NCI-H1105 treated with DMSO at 0.1 percent for 48 hours (cell line): ENCODE measurements at regions not wholly inside any gene's neighbourhood (a gene's known extent, or its start where the extent isn't known, plus 50 kb on each side); places are given as distances from the start of the nearest gene placed in this dataset.
A peak's percentile ranks its signal among the peaks of the same experiment; 100 is the strongest.

Source experiments
- DNase-seq: peaks from one replicate; lab custom pipeline; 2025; lab: John Stamatoyannopoulos, UW

DNA sequence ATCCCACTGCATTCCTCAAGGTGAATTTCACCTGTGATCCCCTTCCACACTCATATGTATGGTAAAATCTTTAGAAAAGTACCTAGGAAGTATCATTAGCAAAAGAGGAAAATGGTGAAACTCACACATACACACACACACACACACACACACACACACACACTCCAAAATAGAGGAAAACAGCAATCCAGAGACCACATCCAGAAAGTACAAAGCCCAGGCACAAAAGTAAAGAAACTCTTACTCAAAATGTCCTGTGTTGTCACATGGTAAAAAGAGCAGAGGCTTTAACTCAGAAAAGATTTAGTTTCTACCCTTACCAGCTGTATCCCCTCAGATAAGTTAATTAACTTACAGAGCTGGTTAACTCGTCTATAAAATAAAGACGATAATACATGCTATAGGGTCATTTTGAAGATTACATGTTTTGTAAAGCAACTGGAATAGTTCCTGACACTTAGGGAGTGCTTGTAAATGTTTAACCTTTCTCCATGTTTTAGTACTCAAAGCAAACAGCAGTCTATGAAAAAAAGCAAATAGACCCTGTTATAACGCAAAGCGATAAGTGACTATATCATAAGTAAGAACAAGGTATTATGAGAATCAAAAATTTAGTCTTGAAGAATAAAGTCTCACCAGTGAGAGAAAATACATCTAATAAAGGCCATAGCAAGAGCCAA is 360.0 kb upstream of the LRATD1 start:
- DNase-seq = no peak

DNA sequence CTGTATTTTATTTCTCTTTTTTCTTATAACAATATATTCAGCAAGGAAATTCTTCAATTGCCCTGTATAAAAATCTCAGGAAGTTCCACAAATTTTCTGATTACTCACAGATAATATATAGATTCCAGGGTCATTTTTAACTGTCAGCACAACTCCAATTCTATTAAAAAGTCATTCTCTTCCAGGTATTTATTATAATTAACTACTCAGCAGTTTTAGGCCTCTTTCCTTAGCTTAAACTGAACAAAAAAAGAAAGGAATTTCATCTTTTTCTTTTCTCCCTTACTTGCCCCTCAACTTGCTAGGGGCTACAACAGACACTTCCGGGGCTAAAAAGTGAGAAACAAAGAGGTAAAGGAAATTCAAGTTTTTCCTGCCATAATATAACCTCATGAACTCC is 358.9 kb upstream of the LRATD1 start:
- DNase-seq = no peak

DNA sequence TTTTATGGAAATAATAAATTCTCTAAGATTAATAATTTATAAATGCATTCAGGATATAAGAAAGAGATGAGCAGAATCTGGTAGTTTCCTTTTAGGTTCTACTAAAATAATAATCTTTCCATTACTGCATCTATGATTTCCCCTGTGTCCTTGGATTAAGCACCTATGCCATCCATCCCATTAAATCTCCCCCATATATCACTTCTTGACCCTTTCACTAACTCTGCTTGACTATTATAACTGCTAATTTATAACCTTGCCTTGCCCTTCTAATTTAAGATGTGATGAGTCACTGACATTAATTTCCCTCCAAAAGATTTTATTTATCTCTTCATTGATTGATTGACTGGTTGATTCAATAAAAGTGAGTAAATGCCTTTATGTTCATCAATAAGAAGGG is 348.3 kb upstream of the LRATD1 start:
- no peak for DNase-seq

DNA sequence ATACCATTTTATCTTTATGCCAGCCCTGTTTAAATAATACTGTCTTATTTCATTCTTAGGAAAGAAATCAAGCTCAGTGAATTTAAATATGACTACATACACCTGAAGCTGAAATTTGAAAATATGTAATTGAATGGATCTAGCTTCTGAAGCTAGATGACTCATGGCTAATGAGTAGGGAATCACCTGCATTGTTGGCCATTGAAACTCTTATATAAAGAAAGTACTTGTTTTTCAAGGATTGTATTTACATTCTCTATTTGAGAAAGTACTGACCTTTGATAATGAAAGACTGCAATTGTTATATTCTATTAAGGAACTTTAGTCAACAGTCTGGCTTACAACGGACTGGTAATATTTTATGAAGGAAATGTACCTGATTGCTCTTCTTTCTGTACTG is 346.7 kb upstream of the LRATD1 start:
- DNase-seq = no peak

DNA sequence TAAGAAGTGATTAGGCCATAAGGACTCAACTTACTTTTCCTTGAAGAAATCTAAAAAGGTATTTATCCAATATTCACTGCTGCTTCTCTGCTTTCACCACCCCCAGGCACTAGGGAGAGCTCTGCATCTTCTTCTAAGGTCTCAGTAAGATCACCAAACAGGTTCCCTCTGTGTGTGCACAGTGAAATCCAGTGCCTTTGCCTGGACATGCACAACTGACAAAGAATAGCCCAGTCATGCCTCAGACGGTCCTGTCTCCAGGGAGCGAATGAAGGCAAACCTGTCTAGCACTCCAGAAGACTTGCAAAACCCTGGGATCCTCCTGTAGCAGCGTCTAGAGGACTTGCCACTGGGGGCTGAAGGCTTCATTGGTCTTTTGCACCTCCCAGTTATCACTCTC is 344.5 kb upstream of the LRATD1 start:
- DNase-seq = peak; percentile 63

DNA sequence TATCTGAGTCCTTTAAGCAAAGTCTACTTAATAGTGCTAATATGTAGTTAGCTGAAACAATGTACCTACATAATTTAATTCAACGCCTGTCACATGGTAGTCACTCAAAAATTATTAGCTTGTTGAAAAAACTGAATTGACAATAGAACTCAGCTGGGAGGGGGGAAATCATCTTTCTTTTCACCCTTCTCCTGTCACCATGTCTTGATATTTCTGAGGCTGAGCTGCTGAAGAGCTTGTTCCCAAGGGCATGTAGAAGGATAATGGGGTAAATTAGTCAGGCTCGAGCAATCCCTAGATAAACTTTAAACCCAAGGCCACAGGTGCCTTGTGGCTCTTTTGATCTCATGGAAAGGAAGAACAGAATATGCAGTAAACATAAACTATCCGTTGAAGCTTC is 339.6 kb upstream of the LRATD1 start:
- no peak for DNase-seq

DNA sequence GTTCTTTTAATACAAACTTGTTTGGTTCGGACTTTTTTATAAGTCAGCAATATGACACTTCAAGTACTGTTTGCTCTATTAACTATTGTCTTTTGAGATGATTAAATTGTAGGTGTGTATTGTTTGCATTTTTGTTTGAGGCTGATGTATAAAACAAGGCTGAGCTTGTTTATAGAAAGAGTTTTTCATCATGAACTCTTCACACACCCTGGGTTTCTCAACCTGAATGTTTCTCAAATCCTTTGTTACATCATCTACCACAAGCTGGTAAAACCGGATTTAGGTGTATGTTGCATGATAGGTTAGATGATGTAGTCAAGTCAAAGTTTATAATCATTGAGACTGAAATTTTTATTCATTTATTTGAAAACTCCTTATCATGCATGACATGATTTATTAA is 335.2 kb upstream of the LRATD1 start:
- no peak for DNase-seq

DNA sequence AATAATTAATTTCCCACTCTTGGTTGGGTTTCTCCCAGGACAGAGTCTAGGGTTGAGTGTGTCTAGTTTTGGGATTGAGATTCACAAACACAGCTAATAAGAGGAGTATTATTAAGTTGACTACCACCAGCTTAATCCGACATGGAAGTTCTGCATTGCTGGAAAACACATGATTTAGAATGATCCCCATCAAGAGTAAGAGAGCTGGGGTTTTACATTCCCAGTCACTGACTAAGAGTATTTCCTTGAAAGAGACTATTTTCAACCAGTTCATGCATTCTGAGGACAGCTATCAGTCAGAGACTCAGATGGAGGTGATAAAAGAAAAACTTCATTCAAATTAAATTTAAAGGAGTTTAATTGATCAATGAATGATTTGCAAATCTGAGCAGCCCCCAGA is 334.6 kb upstream of the LRATD1 start:
- no peak for DNase-seq

DNA sequence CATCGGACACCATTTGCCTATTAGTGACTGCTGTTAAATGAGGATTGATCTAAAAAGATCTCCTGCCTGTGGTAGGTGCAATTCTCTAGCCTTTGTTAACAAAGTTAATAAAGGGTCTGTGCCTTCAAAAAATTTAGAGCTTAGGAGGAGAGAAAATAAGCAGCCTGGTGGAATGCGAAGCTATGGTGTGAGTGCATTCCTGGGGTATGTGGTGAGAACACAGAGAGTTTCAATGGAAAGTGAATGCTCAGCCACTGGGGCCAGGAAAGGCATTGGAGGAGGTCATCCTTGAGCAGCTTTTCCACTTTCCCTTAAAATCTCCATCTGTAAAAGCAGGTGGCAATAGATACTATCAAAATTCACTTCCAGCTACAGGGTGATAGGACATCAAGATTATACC is 331.2 kb upstream of the LRATD1 start:
- no peak for DNase-seq

DNA sequence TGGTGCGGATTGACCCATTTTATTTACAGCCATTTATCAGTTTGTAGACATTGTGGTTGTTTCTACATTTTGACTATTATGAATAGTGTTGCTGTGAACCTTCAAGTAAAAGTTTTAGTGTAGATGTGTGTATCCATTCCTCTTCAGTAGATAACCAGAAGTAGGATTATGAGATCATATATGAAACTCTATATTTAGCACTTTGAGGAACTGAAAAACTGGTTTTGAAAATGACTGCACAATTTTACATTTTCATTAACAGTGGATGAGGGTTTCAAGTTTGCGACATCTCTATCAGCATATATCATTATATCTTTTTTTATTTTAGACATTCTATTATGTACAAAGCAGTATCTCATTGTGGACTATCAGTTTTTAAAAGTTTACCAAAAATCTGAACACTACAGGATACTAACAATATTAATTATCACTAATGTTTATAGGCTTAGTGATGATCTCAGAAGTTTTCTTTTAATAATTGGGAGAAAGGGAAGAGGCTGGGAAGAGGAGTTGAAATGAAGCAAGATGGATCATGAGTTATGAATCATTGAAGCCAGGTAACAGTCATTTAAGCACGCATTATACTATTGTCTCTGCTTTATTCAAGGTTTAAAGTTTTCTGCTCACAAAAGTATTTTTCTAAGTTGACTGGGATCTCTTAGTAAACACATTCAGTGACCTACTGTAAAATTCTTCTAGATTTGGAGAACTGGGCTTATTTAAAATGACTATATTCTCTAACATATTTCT is 329.0 kb upstream of the LRATD1 start:
- no peak for DNase-seq

DNA sequence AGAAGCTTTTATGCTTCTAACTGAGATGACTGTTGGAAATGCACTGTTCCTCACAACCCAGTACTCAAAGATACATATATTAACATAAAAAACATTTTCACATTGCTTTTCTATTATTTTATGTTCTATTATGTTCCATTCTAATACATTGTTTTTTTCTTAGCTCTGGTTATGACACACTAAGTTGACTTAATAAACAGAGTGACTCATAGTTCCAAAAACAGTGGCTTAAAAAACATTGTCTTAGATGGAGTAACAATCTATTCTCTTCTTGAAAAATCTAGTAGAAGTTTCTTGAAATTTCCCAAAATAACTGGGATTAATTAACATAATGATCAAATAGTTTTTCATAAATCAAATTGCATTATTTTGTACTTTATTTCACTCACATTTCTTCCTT is 328.2 kb upstream of the LRATD1 start:
- no peak for DNase-seq

DNA sequence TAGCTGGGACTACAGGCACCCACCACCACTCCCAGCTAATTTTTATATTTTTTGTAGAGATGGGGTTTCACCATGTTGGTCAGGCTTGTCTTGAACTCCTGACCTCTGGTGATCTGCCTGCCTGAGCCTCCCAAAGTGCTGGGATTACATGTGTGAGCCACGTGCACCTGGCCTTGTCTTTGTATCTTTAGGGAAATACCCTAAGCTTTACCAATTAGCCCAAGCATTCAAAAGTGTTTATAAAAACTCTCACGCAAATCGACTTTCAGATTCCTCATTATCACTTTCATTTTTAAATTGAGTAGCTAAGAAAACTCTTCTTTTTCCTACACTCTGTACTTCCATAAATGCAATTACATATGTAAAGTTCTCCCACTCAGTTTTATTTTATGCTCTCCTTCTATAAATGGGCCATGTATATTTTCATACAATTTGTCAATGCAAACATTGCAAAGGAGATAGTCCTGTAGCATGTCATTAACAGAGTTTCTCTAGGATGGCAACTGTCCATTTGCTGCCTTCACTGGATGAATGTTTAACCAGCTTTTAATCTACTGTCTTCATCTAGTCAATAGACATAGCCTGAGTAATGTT is 326.2 kb upstream of the LRATD1 start:
- no peak for DNase-seq

DNA sequence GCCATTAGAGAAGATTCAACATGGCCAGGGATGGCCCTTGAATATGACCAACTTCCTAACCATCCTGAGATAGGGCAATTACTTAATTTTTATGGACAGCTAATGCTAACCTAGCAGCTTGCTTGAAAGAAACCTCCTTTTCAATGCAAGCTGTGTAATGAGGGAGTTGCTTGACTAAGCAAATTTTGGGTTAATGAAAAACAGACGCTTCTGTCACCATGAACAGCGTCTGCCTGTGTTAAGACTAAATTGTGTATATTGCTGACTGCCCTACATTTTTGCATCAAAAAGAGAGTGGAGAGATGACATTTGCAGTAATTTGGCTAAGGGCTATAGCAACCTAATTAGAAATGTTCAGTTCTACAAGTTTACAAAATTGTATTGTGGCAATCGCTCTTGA is 319.2 kb upstream of the LRATD1 start:
- DNase-seq = no peak

DNA sequence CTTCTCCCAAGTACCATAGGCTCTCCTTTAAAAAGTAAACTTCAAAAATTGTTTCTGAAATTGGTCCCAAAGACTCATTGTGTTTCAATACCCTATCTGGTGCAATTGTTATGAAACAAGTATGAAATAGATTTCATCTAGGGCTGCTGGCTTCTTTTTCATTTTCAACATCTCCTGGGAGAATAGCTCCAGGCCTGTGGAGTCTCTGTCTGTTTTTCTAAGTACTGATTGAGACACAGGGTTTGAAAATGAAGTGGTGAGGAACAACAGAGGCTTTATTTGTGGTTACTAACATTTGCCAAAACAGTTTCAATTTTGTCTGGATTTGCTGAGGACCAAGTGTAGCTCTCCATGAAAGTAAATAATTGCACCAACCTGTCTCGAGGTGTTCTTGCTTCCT is 315.9 kb upstream of the LRATD1 start:
- DNase-seq = no peak

DNA sequence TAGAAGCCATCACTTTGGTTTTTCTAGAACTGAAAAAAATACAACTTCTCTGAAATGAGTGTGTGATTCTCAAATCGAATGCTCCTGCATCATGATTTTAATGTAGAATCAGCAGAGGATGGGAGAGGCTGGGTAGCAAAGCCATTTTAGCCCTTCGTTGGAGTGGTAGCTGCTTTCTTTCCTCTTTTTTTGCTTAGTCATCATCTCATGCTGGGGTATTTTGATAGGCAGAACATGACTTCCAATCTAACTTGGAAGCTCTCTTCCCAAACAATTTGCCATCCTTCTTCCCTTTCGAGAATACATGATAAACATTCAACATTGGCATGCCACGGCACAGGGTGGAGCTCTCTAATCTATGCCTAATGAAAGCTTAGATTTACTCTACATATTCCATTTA is 311.2 kb upstream of the LRATD1 start:
- DNase-seq = no peak

DNA sequence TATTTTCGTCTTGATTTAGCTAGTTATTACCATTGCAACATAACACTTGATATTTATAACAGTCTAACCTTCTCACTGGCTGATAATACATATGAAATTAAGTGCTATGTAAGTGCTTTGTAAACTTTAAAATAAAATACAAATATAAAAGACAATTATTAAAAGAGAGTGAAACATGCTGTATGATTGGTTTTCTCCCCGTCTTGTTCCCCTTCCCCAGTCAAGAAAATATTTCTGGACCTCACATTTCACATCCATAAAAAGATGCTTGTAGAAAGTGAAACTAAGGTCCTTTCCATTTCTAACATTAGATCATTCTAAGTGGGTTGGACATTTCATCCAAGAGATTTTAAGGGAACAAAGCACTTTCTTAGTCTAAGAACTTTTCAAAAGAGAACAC is 310.2 kb upstream of the LRATD1 start:
- DNase-seq = no peak

DNA sequence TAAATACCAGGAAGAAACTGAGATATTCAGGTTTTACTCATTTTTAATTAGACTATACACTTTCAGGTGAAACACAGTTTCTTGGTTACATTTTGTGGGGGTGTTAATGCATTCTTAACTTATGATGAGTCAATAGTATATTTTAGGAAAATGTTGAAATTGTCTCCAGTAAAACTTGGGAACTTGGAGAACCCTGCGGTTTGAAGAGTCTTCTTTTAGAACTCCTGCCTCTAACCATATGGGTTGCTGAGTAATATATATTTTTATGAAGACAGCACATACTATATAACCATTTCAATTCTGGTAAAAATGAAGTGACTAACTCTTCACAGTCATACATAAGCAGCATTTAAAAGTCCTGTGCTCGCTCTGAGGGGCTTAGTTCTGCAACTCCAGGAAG is 308.2 kb upstream of the LRATD1 start:
- DNase-seq = no peak

DNA sequence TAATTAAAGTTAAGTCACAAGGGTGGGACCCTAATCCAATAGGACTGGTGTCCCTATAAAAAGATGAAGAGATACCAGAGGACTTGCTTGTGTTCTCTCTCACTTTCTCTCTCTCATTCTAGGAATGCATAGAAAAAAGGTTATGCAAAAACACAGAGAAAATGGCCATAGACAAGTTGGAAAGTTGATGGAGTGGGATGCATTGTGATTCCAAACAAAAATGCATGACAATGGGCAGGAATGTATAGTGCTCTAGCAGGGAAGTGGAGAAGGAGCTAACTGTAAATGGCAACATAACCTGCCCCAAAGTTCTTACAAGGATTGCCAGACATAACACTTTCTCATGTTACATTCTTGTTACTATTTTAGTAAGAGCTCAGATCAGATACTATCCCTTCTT is 301.6 kb upstream of the LRATD1 start:
- DNase-seq = no peak

DNA sequence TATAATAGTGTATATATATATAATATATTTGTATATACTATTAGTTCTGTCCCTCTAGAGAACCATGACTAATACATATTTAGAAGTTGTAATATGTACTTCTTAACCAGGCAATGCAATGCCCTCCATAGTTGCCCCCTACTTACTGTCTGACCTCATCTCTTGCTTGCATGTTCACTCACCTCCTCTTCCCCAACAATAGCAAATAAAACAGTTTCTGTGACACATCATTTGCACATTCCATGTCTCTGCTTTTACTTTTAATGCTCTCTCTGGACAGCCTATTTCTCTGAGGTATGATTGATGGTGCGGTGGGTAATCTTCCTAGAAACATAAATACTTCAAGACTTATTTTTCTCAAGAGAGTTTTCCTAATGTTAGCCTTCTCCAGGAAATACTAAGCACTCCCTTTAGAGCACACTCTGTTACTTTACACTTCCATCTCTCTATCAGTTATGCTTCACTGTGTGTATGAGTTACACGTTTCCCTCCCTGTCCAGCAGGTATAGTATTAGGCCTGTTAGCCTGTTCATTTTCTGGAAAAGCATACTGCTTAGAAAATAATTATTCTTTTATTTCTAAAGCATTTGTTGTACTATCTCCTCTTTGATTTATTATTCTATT is 295.6 kb upstream of the LRATD1 start:
- no peak for DNase-seq

DNA sequence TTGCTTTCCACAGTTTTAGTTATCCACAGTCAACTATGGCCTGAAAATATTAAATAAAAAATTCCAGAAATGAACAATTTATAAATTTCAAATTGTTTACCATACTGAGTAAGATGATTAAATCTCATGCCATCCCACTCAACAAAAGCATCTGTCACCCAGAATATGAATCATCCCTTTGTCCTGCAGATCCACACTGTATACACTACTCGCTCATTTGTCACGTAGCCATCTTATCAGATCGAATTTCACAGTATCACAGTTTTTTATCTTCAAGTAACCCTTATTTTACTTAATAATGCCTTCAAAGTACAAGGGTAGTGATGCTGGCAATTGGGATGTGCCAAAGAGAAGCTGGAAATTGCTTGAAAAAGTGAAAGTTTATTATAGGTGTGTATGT is 291.8 kb upstream of the LRATD1 start:
- no peak for DNase-seq

DNA sequence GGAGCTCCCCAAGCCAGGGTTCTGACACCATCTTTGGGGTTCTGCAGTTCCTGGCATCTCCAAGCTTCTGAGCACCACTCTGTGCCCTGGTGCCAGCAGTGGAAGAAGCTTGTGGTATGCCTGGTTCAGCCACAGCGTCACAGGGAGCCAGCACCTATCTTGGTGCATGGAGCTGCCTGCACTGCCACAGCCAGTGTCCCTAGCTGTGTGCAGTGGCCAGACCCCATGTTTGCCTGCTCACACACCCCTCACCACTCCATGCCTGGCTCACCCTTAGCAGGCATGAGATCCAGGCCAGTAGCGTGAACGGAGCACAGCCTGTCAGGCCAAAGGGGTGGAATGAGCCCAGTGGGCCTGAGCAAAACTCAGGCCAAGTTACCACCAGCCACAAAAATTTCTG is 290.2 kb upstream of the LRATD1 start:
- DNase-seq = no peak

DNA sequence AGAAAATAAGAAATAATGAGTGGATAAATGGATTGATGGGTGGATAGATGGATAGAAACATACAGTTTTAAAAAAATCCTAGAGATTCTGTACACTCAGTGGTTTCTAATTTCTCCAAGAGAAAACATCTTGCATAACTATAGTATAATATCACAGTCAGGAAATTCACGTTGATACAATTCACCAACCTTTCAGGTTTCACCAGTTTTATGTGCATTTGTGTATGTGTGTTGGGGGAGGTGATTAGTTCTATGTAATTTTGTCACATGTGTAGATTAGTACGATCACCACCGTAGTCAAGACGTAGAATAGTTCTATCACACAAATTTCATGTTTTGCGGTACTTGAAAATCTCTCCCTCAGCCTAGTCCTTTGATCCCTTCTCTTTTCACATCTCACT is 288.2 kb upstream of the LRATD1 start:
- no peak for DNase-seq

DNA sequence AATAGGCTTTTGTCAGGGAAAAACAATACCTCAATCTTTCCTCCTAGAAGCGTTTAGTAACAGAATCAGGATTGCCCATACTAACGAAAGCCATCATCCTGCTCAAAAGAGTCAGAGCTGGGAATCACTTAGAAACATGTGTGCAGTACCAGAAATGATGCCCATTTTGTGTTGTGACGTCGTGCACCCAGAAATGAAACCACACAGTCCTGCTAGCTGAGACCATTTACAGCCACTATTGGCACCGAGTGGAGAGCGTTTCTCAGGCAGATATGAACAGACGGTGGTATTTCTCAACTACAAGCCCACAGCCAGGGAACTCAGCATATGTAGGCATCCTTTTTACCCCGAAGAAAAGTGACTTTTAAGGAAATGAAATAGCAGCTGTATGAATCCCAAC is 284.3 kb upstream of the LRATD1 start:
- no peak for DNase-seq
